ENCODE measurements at regions not wholly inside any gene's neighbourhood (a gene's known extent, or its start where the extent isn't known, plus 50 kb on each side); places are given as distances from the start of the nearest gene placed in this dataset.

DNA sequence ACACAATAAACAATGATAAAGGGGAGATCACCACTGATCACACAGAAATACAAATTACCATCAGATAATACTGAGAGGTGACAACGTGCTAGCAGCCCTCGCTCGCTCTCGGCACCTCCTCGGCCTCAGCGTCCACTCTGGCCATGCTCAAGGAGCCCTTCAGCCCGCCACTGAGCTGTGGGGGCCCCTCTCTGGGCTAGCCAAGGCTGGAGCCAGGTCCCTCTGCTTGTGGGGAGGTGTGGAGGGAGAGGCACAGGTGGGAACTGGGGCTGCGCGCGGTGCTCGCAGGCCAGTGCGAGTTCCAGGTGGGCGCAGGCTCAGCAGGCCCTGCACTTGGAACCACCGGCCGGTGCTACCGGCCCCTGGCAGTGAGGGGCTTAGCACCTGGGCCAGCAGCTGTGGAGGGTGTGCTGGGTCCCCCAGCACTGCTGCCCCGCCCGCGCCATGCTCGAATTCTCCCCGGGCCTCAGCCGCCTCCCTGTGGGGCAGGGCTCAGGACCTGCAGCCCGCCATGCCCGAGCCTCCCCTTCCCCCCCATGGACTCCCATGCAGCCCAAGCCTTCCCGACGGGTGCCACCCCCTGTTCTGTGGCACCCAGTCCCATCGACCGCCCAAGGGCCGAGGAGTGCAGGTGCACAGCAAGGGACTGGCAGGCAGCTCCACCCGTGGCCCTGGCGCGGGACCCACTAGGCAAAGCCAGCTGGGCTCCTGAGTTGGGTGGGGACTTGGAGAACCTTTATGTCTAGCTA, 340.0 kb upstream of the GULP1 start:
- no peak for DNase-seq (ENCODE audit: missing footprints)
- ATAC-seq, result no peak
- intact Hi-C loops (cut with DNase I), result no loop called here

DNA sequence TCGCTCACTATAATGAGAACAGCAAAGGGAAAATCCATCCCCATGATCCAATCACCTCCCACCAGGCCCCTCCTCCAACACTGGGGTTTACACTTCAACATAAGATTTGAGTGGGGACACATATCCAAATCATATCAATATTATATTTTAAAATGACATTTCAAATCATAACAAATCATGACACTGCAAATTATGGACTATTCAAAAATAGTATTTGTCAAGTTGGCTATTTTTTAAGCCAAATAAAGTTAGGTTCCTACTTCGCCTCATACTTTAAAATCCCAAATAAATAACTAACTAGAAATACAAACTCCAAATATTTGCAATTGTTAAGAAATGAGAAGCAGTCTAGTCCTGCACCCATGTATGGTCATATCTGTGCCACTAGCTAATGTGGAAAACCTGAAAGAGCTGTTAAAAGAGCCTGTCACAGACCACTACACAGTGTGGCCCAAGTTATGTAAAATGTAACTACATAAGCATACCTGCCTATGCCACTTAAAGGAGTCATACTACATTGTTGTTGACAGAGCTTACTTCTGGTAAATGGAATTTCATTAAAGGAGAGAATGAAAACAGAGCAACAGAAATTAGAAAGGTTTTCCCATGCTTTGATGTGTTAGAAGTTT, 334.7 kb upstream of the GULP1 start:
- intact Hi-C loops (cut with DNase I), result no loop called here
- DNase-seq (ENCODE audit: missing footprints), result no peak
- ATAC-seq, result no peak

- ATAC-seq, result no peak
- intact Hi-C loops (cut with DNase I), result no loop called here
- no peak for DNase-seq (ENCODE audit: missing footprints)
Measured at GRCh38 chr2:187959821-187960220, 331.9 kb upstream of the GULP1 start.

DNA sequence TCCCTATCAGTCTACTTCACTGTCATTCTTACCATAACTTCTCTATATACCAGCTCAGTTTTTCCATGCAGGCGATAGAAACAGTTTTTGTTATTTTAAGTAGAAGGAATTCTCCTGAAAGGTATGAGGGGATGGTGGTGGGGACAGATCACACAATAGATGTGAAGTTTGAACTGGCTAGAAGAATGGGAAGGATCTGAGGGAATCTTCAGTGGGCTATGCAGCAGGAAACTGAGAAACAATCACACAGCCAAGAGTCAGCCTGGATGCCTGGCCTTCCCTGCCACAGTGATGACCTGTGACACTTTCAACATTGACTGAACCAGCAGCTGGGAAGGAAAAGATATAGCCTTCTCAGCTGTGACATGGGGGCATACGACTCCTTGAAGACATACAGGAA, 329.1 kb upstream of the GULP1 start:
- intact Hi-C loops (cut with DNase I), result no loop called here
- ATAC-seq, result no peak

DNA sequence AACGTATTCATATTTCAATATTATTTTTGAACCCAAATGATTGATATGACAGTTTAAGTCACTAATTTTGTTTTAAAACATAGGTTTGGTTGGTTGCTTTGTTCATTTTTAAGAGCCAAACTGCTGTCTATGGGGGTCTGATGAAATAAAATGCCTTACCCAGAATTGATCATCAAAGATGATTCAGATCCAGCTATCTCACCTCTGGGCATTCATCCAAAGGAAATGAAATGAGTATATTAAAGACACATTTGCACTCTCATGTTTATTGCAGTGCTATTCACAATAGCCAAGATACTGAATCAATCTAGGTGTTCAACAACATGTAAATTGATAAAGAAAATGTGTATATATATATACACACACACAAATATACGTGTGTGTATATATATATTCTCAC, 326.9 kb upstream of the GULP1 start:
- ATAC-seq (no peak), DNase-seq (ENCODE audit: missing footprints) (no peak)
- intact Hi-C loops (cut with DNase I), result no loop called here

More for the DNA sequence above, 329.1 kb upstream of the GULP1 start:
- DNase-seq (ENCODE audit: missing footprints), result no peak

DNA sequence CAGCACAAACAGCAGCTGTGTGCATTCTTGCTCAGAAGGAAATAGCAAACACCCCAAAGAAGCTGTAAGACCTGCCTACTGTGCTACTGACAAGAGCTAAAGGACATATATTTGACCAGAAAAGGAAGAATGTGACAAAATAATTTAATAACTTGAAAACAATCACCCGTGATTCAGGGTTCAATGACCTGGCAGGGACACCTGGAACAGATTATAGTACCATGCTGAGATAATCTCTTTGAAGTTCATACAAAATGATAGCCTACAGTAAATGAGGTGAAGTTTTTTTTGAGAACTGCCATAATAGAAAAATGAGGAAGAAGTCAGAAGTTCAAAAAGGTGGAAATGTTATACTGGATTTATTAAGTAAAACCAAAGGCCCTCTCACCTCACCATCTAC, 324.8 kb upstream of the GULP1 start:
- DNase-seq (ENCODE audit: missing footprints) (no peak), ATAC-seq (no peak)
- intact Hi-C loops (cut with DNase I), result no loop called here

DNA sequence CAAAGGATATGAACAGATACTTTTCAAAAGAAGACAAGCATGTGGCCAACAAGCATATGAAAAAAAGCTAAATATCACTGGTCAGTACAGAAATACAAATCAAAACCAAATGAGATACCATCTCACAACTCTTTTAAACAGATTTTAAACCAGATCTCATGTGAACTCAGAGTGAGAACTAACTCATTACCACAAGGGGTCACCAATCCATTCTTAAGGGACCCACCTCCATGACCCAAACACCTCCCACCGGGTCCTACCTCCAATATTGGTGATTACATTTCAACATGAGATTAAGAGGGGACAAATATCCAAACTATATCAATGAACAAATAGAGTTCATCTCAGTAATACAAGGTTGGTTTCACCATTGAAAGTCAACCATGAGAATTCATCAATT, 319.8 kb upstream of the GULP1 start:
- DNase-seq (ENCODE audit: missing footprints) (no peak), ATAC-seq (no peak)
- intact Hi-C loops (cut with DNase I), result no loop called here

- ATAC-seq, result no peak
- intact Hi-C loops (cut with DNase I), result no loop called here
Measured at GRCh38 chr2:187976259-187976985, 315.3 kb upstream of the GULP1 start.

GRCh38 chr2:187976986-187977333, 314.7 kb upstream of the GULP1 start:
- no peak for ATAC-seq

More at GRCh38 chr2:187976259-187976985, 315.3 kb upstream of the GULP1 start:
- no peak for DNase-seq (ENCODE audit: missing footprints)

DNA sequence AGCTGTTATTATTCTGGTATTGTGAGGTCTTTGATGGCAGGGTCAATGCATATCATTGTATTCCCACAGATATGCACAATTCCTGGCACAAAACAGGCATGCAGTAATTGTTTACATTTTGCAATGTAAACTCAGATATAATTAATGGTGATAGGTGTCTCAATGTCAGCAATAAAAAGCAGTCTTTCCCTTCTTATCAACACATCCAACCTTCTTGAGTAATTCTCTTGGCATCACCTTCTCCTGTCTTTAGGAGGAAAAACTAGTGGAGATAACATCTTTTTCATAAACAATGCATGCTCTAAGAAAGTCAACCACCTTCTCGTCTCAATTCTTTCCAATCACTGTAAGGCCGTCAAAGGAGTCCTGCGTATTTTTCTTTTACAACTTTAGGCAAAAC, 313.3 kb upstream of the GULP1 start:
- ATAC-seq, result no peak
- DNase-seq (ENCODE audit: missing footprints), result no peak
- intact Hi-C loops (cut with DNase I), result no loop called here

More at GRCh38 chr2:187976986-187977333, 314.7 kb upstream of the GULP1 start:
- intact Hi-C loops (cut with DNase I), result no loop called here
- no peak for DNase-seq (ENCODE audit: missing footprints)

DNA sequence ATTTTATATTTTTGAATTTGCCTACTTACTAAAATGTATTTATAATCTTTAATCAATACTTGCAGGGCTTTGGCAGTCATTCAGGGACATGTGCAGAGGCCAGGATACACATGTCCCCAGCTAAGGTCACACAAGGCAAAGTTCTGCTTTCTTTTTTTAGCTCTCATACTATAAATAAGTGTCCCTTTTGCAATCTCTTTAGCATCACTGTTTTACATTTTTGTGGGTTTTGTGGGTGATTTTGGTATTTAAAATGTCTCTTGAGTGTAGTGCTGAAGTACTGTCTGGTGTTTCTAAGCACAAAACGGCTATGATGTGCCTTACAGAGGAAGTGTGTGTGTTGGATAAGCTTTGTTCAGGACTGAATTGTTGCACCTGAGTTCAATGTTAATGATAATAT, 309.0 kb upstream of the GULP1 start:
- ATAC-seq (peak; percentile 83), DNase-seq (ENCODE audit: missing footprints) (no peak)
- intact Hi-C loops (cut with DNase I), result no loop called here

DNA sequence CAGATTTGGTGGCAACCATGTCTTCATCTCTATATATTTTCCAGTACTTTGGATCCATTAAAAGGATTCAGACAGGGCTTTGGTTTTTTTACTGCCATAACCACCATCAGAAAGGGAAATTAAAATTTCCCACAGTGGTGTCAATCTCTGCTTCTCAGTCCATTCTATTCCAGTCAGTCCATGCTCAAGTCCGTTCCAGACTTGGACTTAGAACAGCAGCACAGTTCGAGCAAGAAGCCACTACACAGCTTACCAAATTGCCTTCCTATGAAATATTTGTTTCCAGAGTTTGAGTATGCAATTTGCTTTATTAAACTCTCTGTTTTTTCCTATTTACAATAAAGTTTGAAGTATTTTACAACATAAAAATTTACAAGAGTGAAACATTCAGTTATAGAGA, 306.5 kb upstream of the GULP1 start:
- ATAC-seq (no peak), DNase-seq (ENCODE audit: missing footprints) (no peak)
- intact Hi-C loops (cut with DNase I), result no loop called here

DNA sequence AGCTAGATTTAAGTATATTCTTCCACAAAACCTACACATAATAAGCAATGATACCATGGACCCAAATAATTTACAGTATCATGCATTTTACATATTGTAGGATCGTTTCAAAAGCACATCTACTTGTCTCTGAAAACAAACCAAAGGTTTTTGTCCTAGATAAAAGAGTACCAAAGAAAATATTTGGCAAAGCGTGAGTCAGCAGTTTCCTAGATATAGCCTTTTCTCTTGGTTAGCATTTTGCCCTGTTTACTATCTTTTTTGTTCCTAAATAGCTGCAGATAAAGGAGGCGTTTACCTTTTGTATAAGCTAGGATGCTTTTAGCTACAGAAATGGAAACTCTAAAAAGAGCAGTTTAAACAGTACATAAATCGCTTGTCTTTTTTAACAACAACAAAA, 305.8 kb upstream of the GULP1 start:
- DNase-seq (ENCODE audit: missing footprints) (no peak), ATAC-seq (no peak)
- intact Hi-C loops (cut with DNase I), result no loop called here

DNA sequence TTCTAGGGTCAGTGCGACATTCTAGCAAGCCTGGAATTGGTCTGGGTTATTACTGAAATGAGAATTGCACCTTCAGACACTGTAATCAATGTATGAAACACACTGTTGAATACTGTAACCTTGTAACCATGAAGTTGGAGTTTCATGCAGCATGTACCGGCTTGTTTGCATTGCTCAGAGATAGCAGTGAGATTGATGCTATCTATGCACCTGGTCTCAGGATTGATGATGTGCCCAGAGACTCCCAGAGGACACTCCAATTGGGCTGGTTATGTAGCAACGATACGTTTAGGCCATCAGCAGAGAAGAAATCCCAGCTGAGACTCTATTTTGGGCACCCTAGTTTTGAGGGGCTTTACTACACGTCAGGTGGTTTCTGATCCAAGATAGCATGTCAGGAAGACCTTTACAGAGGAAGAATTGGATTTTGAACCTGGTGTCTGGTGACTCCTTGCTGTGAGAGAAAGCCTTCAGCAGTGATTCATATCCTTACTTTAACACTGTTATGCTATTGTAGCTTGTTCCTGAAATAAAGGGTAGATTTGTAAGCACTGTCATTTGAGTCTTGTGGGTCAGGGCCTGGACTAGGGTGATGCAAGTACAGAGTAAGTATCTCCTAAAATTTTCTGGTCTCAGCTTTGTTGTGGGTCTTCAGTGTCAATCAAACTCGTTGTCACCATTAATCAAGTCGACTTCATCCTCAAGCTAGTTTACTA, 305.1 kb upstream of the GULP1 start:
- ATAC-seq, result no peak
- intact Hi-C loops (cut with DNase I), result no loop called here
- no peak for DNase-seq (ENCODE audit: missing footprints)

- DNase-seq (ENCODE audit: missing footprints) (no peak), ATAC-seq (no peak)
- intact Hi-C loops (cut with DNase I), result no loop called here
Measured at GRCh38 chr2:187988348-187988747, 303.3 kb upstream of the GULP1 start.

GRCh38 chr2:187989925-187990623, 301.6 kb upstream of the GULP1 start:
- intact Hi-C loops (cut with DNase I), result no loop called here
- no peak for ATAC-seq
- DNase-seq (ENCODE audit: missing footprints), result no peak

- intact Hi-C loops (cut with DNase I), result no loop called here
- DNase-seq (ENCODE audit: missing footprints), result no peak
- ATAC-seq, result no peak
Measured at GRCh38 chr2:187991389-187991788, 300.3 kb upstream of the GULP1 start.

GRCh38 chr2:187994464-187995331, 297.0 kb upstream of the GULP1 start:
- intact Hi-C loops (cut with DNase I), result no loop called here
- DNase-seq (ENCODE audit: missing footprints) (peak; percentile 52), ATAC-seq (peak; percentile 26)

Measured in Right ventricle myocardium inferior (tissue), 1 donor.